ENCODE measurements at regions not wholly inside any gene's neighbourhood (a gene's known extent, or its start where the extent isn't known, plus 50 kb on each side); places are given as distances from the start of the nearest gene placed in this dataset.
"Not testable (repeated sequence)": the region's sequence is repeated elsewhere in the genome, so short reads cannot be mapped to it uniquely, and the experiment has no call there.

DNA sequence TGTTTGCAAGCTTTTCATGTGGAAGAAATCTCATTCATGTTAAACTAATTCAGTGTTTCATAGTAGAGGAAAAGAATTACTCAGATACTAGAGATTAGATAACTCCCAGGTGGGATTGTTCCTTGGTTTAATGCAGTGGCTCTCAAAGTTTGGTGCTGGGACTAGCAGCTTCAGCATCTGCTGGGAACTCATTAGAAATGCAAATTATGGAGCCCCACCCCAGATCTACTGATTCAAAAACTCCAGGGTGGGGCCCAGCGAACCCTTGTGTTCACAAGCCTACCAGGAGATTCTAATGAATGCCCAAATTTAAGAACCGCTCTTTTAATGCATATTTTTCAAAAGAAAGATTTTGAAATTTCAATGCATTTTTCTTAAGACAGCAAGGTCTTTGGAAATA is 253.4 kb upstream of the CNTNAP4 start:
- no peak for DNase-seq

DNA sequence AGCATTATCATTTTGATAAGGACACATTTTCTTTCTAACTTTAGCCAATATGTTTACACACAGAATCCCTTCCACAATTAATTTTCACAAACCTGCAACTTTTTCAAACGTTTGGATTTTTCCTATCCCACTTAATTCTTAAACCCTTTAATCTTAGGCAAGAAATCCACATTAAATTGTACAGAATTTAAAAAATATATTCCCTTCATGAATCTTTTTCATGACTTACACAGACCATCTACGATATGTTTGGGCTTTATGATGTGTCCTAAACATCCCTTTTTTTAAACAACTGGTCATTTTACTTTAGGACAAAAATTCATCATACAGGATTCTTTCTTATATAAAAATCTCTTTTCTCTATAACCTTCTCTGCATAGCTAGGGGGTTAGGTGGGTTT is 241.5 kb upstream of the CNTNAP4 start:
- DNase-seq = no peak

DNA sequence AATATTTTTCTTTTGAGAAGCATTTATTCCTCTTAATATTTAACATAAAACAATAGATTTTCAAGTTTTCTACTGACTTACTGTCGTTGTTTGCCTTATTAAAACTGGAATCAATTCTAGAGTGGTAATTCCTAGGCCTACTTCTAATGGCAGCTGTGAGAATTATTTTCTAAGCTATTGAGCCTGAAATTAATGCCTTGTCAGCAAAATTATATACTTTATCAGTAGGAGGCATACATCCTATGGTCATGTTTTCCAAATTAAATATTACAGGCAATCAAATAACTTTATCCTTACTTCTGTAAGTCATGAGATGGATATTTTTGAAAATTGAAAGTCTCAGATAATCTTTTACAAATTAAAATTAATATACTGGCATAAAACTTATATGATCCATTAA is 239.1 kb upstream of the CNTNAP4 start:
- DNase-seq = peak; percentile 0

DNA sequence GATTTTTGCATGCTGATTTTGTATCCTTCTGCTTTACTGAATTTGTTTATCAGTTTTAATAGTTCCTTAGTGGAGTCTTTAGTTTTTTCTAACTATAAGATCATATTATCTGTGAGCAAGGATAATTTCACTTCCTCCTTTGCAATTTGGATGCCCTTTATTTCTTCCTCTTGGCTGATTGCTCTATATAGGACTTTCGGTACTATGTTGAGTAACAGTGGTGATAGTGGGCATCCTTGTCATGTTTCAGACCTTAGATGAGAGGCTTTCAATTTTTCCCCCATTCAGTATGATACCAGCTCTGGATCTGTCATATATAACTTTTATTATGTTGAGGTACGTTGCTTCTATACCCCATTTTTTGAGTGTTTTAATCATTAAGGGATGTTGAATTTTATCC is 224.5 kb upstream of the CNTNAP4 start:
- no peak for DNase-seq

DNA sequence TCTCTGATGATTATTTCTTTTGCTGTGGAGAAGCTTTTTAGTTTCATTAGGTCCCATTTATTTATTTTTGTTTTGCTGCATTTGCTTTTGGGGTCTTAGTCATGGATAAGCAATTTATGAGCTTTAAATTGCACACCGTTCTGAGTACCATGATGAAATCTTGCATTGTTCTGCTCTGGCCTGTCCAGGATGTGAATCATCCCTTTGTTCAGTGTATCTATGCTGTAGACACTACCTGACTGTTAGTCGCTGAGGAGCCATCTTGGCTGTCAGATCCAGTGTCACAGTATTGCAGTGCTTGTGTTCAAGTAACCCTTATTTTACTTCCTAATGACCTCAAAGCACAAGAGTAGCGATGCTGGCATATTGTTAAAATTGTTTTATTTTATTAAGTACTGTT is 218.0 kb upstream of the CNTNAP4 start:
- no peak for DNase-seq

DNA sequence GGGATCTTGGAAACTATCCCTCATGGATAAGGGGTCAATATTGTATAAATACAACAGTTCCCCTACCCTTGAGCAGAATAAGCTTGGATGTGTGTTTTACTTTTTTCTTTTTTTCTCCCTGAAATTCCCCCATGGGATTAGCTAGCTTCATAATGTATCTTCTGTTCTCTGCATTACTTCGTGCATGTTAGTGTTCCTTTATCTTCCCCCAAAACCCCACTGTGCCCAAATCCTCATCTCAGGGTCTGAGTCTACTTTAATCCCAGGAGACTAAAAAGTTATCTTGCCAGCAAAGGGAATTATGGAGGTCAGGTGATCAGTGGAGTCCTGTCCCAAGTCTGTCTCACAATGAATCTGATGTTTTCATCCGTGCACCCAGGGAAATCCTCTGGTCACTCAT is 217.5 kb upstream of the CNTNAP4 start:
- DNase-seq = no peak

DNA sequence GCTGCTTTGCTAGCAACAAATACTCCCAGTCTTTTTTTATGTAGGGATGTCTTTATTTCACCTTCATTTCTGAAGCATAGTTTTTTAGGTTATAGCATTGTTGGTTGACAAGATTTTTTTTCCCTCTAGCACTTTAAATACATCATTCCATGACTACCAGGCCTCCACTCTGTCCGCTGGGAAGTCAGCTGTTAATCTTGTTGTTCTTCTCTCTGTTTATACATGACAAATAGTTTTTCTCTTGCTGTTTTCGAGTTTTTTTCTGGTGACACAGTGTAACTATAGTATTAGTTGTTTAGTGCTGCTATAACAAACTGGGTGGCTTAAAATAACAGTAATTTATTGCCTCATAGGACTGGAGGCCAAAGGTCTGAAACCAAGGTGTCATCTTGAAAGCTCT is 205.5 kb upstream of the CNTNAP4 start:
- no peak for DNase-seq

DNA sequence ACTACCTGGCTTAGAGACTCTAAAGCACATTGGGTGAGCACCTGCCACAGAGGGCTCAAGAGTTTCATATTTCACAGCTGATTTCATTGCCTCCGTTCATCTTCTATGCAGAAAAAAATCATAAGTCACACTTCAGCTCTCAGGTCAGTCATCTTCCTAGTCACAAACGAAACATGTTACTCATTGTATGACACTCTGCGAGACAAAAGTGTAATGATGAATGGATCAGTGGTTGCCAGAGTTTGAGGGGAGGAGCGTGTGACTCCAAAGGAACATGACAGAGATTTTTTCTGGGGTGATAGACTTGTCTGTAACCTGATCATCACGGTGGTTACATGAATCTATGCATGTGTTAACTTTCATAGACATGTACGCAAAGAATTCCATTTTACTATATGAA is 195.2 kb upstream of the CNTNAP4 start:
- no peak for DNase-seq

DNA sequence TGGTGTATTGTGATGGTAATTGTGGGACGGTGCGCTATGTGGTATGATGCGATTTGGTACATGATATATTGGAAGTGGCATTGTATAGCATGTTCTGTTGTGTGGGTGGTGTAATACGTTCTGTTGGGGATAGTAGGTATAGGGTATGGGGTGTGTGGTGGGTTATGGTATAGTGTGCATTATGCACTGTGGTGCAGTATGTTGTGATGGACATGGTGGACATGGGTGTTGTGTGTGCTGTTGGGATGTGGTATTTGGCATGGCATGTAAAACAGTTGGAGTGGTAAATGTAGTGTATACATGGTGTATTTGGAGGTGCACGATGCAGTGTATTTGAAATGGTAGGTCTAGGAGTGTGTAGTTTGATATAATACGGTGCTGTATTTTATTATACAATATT is 170.6 kb upstream of the CNTNAP4 start:
- DNase-seq = no peak

DNA sequence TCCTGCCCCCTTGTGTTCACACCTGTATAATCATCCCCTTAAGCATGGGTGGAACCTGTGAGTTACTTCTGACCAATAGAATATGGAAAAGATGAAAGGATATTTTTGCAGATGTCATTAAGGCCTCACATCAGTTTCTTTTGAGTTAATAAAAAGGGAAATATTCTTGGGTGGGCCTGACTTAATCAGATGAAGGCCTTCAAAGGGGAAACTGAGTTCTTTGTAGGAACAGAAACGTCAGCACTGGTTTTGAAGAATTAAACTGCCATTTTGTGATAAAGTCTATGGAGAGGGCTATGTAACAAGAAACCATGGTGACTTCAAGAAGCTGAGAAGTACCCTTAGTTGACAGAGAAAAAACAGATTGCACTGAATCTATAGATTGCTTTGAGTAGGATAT is 168.7 kb upstream of the CNTNAP4 start:
- no peak for DNase-seq

DNA sequence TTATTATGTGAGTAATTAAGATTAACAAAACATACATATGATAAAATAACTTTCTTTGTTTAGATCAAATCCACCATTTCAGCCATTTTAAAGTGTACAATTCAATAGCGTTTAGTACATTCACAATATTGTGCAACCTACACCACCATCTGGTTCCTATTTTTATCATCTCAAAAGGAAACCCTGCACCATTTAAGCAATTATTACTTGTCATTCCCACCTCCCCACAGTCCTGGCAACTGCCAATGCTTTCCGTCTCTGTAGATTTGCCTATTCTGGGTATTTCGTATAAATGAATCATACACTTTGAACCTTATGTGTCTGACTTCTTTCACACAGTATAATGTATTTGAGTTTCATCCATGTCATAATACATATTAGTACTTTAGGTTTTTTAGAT is 162.5 kb upstream of the CNTNAP4 start:
- DNase-seq = no peak

DNA sequence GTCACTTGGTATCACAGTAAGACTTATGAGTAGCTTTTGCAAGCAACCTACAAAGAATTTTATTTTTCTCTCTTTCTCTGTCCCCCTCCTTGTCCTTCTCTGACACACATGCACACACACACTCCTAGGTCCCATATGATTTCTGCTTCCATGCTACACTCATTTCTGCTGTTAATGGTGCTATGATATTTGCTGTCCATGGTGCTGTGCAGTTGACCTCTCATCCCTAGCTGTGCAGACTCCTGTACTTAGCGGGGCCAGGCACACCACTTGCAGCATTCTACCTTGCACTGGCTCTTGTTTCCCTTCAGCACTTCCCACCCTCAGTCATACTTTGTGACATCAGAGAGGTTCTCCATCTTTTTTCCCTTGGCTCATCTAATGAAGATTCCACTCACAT is 158.9 kb upstream of the CNTNAP4 start:
- DNase-seq = no peak

DNA sequence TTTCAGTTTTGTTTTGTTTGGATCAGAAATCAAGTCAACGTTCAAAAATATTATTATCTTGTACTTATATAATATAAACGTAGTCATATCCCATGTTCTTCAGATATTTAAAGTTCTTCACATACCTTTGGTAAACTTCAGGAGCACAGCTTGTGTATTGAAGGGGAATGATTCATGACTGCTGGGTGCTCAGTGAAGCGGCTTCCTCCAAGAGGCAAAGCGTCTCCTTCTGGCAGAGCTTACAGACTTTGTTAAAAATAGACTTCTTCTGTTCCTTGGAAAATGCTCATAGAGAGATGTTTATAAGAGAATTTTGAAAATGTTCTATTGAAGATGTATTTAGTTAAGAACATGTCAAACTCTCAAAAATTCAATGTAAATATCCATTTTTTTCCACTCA is 155.6 kb upstream of the CNTNAP4 start:
- DNase-seq = no peak

DNA sequence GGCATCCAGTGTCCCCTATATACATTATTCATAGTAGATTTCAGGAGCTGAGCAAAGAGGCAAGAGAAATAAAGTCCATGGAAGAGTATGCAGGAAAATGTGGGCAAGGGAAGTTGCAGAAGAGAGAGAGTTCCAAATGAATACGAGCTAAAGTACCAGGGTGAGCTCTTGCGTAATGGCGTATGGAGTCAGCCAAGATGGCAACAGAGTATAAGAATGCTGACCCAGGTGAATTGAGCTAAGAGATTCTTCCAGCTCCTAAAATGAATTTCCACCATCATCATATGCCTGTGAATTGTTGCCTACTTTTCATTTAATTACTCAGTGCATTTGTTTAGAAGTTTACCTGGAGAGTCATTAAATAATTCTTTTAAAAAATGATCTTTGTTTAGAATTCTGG is 153.2 kb upstream of the CNTNAP4 start:
- DNase-seq = no peak

DNA sequence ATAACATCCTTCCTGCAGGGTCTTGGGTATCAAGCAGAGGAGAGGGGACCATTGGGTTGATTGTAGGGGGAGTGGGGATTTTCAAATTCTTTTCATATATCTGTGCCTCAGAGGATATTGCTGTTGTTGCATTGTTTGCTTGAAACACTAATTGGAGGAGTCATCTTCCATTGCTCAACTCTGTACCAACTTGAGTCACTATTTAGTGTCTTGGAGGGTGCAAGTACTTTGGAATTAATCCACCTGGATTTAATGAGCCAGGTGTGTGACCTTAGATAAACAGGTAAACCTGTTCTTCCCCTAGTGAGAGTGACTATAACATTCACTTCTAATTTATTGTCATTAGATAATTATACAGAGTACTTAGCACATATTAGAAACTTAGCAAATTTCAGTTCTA is 151.3 kb upstream of the CNTNAP4 start:
- DNase-seq = no peak

DNA sequence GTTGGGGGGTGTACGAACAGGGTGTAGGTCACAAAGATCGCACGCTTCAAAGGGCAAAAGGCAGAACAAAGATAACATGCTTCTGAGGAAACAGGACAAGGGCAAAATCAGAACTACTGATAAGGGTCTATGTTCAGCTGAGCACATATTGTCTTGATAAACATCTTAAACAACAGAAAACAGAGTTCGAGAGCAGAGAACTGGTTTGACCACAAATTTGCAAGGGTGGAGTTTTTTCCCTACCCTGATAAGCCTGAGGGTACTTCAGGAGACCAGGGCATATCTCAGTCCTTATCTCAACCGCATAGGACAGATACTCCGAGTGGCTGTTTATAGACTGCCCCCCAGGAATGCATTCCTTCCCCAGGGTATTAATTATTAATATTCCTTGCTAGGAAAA is 139.1 kb upstream of the CNTNAP4 start:
- not testable (repeated sequence) for DNase-seq

DNA sequence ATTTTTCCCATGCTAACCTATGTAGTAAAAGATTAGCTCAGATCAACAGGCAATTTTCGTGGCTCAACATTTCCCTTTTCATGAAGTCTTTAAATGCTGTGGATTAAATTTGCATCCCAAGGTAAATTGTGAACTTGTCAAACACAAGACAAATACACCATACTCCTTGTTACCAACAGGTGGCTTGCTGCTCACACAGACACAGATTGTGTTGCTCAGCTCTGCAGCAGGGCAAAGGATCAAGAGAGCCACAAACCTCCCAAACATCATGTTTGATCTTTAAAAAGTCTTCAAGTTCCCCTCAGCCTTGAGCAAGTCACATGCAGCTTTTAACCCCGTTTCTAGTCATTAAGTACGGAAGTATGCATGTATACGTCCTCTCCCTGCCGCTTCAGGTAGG is 119.6 kb upstream of the CNTNAP4 start:
- DNase-seq = no peak

DNA sequence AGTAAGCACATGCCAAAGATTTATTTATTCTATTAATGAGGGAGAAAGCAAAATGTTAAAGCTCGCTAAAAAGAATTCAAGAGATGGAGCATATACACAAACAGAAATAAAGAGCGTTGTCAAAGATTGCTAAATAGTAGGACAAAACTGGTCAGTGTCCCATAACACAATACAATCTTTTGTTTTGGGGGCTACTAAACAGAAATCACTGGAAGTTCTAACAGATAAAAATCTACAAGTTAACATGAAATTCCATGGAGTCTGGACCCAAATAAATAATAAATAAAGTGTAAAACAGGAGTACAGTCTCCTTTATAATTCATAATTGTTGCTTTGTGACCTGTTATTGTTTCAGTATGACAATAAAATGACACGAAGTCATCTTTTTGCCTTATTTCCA is 115.2 kb upstream of the CNTNAP4 start:
- DNase-seq = no peak

DNA sequence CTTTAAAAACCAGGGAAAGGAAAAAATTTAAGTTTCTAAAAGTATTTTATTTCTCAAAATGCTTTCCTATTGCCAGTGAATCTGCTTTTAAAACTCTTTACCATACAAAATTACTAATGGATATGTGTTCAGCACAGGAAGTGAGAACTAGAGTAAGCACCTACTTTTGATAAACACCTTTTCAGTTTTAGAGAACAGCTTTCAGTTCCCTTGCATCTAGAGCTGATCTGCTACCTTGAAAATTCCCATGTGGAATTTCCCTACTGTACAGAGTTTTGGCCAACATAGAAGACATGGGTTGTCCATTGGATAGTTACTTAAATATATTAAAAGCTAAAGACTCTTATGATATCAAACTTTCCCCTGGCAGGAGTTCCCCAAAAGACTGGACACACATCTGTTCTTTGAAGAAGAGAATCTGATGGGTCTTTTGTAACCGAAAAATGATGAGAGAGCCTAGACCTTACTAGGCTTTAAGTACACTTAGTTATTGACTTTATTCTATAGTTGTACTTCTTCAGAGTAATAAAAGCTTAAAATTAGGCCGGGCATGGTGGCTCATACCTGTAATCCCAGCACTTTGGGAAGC is 112.1 kb upstream of the CNTNAP4 start:
- no peak for DNase-seq

DNA sequence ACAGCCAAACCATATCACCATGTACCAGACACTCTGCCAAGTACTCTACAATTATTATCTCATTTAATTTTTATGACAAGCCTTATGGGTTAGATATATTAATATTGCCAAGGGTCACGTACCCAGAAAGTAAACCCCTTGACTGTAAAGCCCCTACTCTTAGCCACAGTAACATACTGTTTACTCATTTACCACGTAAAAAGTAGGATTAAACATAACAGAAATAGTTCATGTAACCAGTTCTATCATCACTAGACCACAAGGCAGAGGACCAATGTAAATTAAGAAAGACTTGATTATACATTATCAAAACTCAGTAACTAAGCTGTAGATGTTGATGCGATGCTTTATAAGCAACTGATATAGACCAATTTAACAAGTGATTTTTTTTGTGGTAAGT is 101.5 kb upstream of the CNTNAP4 start:
- no peak for DNase-seq

DNA sequence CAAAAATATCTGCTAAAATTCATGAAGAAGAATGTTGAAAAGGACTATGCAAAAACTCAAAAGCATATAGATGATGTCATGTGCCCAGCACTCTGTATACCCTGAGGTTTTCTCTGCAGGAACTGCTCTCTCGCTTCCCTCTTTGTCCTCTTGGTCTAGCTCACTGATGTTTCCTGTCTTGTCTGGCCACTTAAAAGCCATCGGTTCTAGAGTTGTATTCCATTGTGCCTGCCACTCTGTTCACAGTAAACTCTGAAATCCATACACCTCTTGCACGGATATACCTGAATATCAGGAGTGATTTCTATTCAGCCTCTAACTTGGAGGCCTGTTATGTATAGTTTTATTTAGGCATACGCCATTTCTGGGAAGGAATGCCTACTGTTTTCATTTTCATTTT is 101.0 kb upstream of the CNTNAP4 start:
- no peak for DNase-seq

DNA sequence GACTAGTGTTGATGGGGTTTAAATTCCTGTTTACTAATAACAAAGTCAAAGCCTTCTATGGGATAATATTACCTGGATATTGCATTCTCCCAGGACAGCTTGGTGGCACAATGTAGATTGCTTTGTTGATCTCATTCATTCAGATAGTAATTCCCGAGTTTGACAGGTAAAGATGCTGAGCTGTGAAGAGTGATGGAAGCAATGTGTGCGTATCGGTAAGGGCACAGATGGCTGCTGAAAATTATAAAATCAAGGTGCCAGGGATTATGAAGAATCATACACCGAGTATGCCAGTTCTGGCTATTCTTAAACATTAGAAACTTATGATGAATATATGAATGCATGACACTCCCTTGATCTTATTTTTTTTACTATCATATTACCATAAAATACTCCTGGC is 100.6 kb upstream of the CNTNAP4 start:
- DNase-seq = no peak

DNA sequence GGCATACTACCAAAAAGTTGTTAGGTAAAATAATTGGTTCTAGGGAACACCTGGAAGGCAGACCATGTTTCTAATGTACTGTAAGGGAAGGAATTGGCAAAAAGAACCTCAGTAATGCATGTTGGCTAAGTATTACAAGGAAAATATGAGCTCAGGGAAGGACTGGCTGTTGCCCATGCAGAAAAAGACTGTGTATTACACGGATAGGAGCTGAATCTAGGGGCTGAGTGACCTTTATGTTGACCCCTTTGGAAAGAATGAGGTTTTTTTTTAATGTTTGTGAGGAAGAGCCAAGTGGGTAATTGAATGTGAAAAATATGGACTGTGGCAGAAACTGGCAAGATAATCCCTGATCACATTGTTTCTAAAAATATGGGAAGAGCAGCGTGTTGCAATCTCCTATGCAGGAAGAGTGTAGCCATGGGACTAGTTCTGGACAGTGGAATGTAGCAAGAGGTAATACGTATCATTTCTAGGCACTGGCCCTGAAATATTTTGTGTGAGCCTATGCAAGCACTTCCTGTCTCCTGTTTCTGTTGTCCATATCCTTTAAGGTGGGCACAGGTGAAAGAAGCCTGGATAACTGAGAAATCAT is 95.1 kb upstream of the CNTNAP4 start:
- DNase-seq = no peak

DNA sequence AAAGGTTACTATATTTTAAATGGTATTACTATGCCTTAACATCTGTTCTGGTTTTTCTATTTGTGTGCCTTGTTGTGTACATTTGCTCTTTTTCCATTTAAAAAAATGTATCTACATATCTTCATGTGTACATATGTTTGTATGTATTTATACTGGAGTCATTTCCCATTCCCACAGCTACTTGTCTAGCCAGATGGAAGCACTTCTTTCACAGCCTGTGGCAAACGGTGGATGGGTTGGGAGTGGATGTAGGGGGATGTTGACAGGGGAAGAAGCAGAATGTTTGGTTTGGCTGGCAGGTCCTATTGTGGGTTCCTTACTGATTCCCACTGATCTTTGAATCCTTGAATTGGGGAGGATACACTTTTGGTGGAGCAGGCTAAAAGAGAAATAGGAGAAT is 93.6 kb upstream of the CNTNAP4 start:
- DNase-seq = no peak

DNA sequence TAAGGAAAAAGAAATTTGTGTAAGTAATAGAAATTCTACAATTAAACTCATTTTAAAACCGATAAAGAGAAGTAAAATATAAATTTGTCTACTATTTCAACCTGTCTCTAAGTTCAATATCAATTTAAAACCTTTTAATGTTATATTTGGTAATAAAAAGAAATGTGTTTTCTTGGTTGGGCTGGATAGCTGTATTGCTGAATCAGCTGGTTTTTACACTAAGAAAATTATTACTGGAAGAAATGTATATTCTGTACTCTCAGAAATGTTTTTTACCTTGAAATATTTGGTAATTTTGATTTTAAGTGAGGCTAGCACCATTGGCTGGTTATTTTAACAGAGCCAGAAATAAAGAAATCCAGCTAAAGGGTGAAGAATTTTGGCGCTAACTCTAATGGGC is 87.1 kb upstream of the CNTNAP4 start:
- no peak for DNase-seq

DNA sequence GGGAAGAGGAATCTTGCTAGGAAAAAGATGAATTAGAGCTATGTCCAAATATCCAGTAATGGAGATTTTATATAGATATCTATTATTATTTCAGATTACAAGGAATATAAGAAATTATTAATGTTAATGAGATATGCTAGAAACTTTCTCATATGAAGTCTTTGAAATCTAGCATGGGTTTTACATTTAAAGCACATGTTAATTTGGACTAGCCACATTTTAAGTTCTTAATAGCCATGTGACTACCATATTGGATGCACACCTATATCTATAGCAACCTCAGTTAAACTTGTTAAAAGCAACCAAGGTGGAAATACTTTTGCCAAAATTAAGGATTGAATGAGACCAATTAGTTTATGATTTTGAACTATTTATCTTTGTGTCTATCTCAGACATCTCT is 86.7 kb upstream of the CNTNAP4 start:
- DNase-seq = no peak
